Stimulated activated naive B cell treated with anti-CD40 and anti-IgM and Interleukin-4, amounts not matched to agents 10 μg/mL and 1 μg/mL and 100 μg/mL, for 72 hours (primary cell): ENCODE measurements at regions not wholly inside any gene's neighbourhood (a gene's known extent, or its start where the extent isn't known, plus 50 kb on each side); places are given as distances from the start of the nearest gene placed in this dataset.
"Not testable (repeated sequence)": the region's sequence is repeated elsewhere in the genome, so short reads cannot be mapped to it uniquely, and the experiment has no call there.

Experiments used
- ATAC-seq, 2 donors: fragments of 150-1000 bp; cut with Tn5 transposase; replicated peaks; 2 replicates each; pipeline ENCODE4 v1.10.0; 2021; ENCODE audit warnings: moderate library complexity in 1 of 2
- DNase-seq: peaks from one replicate; pipeline ENCODE4 v3.0.0; 2021
- H3K27ac Mint-ChIP-seq: one replicate; pipeline ENCODE4 v1.8.0; 2022; ENCODE audit warnings: mild to moderate bottlenecking, mixed read lengths
- H3K27me3 Mint-ChIP-seq, 2 donors: one replicate each; pipeline ENCODE4 v1.8.0; 2022; ENCODE audit warnings: mixed read lengths in 2 of 2
- H3K36me3 Mint-ChIP-seq, 2 donors: one replicate each; pipeline ENCODE4 v1.8.0; 2022; ENCODE audit warnings: mixed read lengths in 2 of 2, mild to moderate bottlenecking in 1 of 2
- H3K4me1 Mint-ChIP-seq, 2 donors: one replicate each; pipeline ENCODE4 v1.8.0; 2022; ENCODE audit warnings: mixed read lengths in 2 of 2, mild to moderate bottlenecking in 1 of 2
- H3K4me3 Mint-ChIP-seq, 2 donors: one replicate each; pipeline ENCODE4 v1.8.0; 2022; ENCODE audit warnings: mild to moderate bottlenecking in 2 of 2, mixed read lengths in 2 of 2, moderate library complexity in 1 of 2
- H3K9me3 Mint-ChIP-seq, 2 donors: one replicate each; pipeline ENCODE4 v1.8.0; 2022; ENCODE audit warnings: mixed read lengths in 2 of 2, mild to moderate bottlenecking in 1 of 2

- Mint-ChIP-seq H3K27ac (no peak overlapping the region), H3K4me3 (no peak overlapping the region), H3K4me1 (no peaks in the 10 kb centered on the region), H3K27me3 (no peaks in the 10 kb centered on the region), H3K36me3 (no peaks in the 10 kb centered on the region), H3K9me3 (peaks cover 0 to 2% of the 10 kb centered on the region in 2 donors)
- no peak for ATAC-seq
- DNase-seq: no peak
Observed at GRCh38 chr6:78526432-78526831, 340.9 kb upstream of the IRAK1BP1 start.

GRCh38 chr6:78528926-78529325 is 338.4 kb upstream of the IRAK1BP1 start:
- H3K27ac Mint-ChIP-seq: no peak overlapping the region
- no peaks in the 10 kb centered on the region for H3K4me1 Mint-ChIP-seq
- H3K27me3 Mint-ChIP-seq: no peaks in the 10 kb centered on the region
- DNase-seq (no peak), ATAC-seq (no peak)
- H3K36me3 Mint-ChIP-seq: no peaks in the 10 kb centered on the region
- no peak overlapping the region for H3K4me3 Mint-ChIP-seq
- H3K9me3 Mint-ChIP-seq: peaks cover 0 to 2% of the 10 kb centered on the region in 2 donors

GRCh38 chr6:78530208-78530607 is 337.1 kb upstream of the IRAK1BP1 start:
- no peak overlapping the region for H3K27ac Mint-ChIP-seq
- DNase-seq (no peak), ATAC-seq (no peak)
- no peaks in the 10 kb centered on the region for H3K27me3 Mint-ChIP-seq
- no peaks in the 10 kb centered on the region for H3K4me1 Mint-ChIP-seq
- peaks cover 0 to 6% of the 10 kb centered on the region in 2 donors for H3K9me3 Mint-ChIP-seq
- H3K36me3 Mint-ChIP-seq: no peaks in the 10 kb centered on the region
- no peak overlapping the region for H3K4me3 Mint-ChIP-seq

GRCh38 chr6:78533426-78533825 is 333.9 kb upstream of the IRAK1BP1 start:
- Mint-ChIP-seq H3K27me3 (no peaks in the 10 kb centered on the region), H3K36me3 (no peaks in the 10 kb centered on the region), H3K4me3 (no peak overlapping the region), H3K4me1 (no peaks in the 10 kb centered on the region), H3K9me3 (peaks cover 0 to 8% of the 10 kb centered on the region in 2 donors), H3K27ac (no peak overlapping the region)
- ATAC-seq (no peak), DNase-seq (no peak)

- H3K9me3 Mint-ChIP-seq: peaks cover 0 to 8% of the 10 kb centered on the region in 2 donors
- DNase-seq: no peak
- no peaks in the 10 kb centered on the region for H3K4me1 Mint-ChIP-seq
- no peak overlapping the region for H3K4me3 Mint-ChIP-seq
- no peaks in the 10 kb centered on the region for H3K27me3 Mint-ChIP-seq
- no peaks in the 10 kb centered on the region for H3K36me3 Mint-ChIP-seq
- H3K27ac Mint-ChIP-seq: no peak overlapping the region
- ATAC-seq: no peak
Observed at GRCh38 chr6:78533876-78534275, 333.5 kb upstream of the IRAK1BP1 start.

- no peaks in the 10 kb centered on the region for H3K27me3 Mint-ChIP-seq
- no peaks in the 10 kb centered on the region for H3K4me1 Mint-ChIP-seq
- peaks cover 3 to 6% of the 10 kb centered on the region in 2 donors for H3K9me3 Mint-ChIP-seq
- DNase-seq (no peak), ATAC-seq (no peak)
- no peak overlapping the region for H3K27ac Mint-ChIP-seq
- H3K4me3 Mint-ChIP-seq: no peak overlapping the region
- H3K36me3 Mint-ChIP-seq: no peaks in the 10 kb centered on the region
Observed at GRCh38 chr6:78538002-78538401, 329.3 kb upstream of the IRAK1BP1 start.

GRCh38 chr6:78547636-78548035 is 319.7 kb upstream of the IRAK1BP1 start:
- not testable (repeated sequence) for H3K9me3 Mint-ChIP-seq, H3K4me3 Mint-ChIP-seq, ATAC-seq, H3K4me1 Mint-ChIP-seq, H3K27me3 Mint-ChIP-seq, DNase-seq, H3K36me3 Mint-ChIP-seq, H3K27ac Mint-ChIP-seq

- no peaks in the 10 kb centered on the region for H3K36me3 Mint-ChIP-seq
- DNase-seq (no peak), ATAC-seq (no peak)
- H3K27ac Mint-ChIP-seq: no peak overlapping the region
- no peaks in the 10 kb centered on the region for H3K27me3 Mint-ChIP-seq
- peaks cover 18 to 20% of the 10 kb centered on the region in 2 donors for H3K9me3 Mint-ChIP-seq
- no peaks in the 10 kb centered on the region for H3K4me1 Mint-ChIP-seq
- H3K4me3 Mint-ChIP-seq: no peak overlapping the region
Observed at GRCh38 chr6:78551361-78551760, 316.0 kb upstream of the IRAK1BP1 start.

GRCh38 chr6:78552435-78552834 is 314.9 kb upstream of the IRAK1BP1 start:
- Mint-ChIP-seq H3K4me3 (no peak overlapping the region), H3K27me3 (no peaks in the 10 kb centered on the region), H3K9me3 (peaks cover 23 to 24% of the 10 kb centered on the region in 2 donors), H3K4me1 (no peaks in the 10 kb centered on the region), H3K27ac (no peak overlapping the region), H3K36me3 (no peaks in the 10 kb centered on the region)
- ATAC-seq (no peak), DNase-seq (no peak)

- DNase-seq: no peak
- Mint-ChIP-seq H3K27ac (no peak overlapping the region), H3K9me3 (peaks cover 23 to 24% of the 10 kb centered on the region in 2 donors), H3K4me3 (no peak overlapping the region), H3K4me1 (no peaks in the 10 kb centered on the region), H3K36me3 (no peaks in the 10 kb centered on the region), H3K27me3 (no peaks in the 10 kb centered on the region)
- no peak for ATAC-seq
Observed at GRCh38 chr6:78554341-78554740, 313.0 kb upstream of the IRAK1BP1 start.

- Mint-ChIP-seq H3K4me1 (no peaks in the 10 kb centered on the region), H3K36me3 (no peaks in the 10 kb centered on the region), H3K27ac (no peak overlapping the region), H3K27me3 (no peaks in the 10 kb centered on the region), H3K4me3 (no peak overlapping the region), H3K9me3 (peaks cover 15 to 19% of the 10 kb centered on the region in 2 donors)
- no peak for DNase-seq
- ATAC-seq: no peak
Observed at GRCh38 chr6:78559056-78559455, 308.3 kb upstream of the IRAK1BP1 start.

- no peaks in the 10 kb centered on the region for H3K4me1 Mint-ChIP-seq
- no peak overlapping the region for H3K4me3 Mint-ChIP-seq
- peaks cover 5 to 10% of the 10 kb centered on the region in 2 donors for H3K9me3 Mint-ChIP-seq
- DNase-seq: no peak
- no peak overlapping the region for H3K27ac Mint-ChIP-seq
- no peaks in the 10 kb centered on the region for H3K27me3 Mint-ChIP-seq
- ATAC-seq: no peak
- H3K36me3 Mint-ChIP-seq: no peaks in the 10 kb centered on the region
Observed at GRCh38 chr6:78561015-78561414, 306.3 kb upstream of the IRAK1BP1 start.

- H3K9me3 Mint-ChIP-seq: peaks cover 14 to 16% of the 10 kb centered on the region in 2 donors
- H3K4me3 Mint-ChIP-seq: no peak overlapping the region
- H3K4me1 Mint-ChIP-seq: no peaks in the 10 kb centered on the region
- DNase-seq (no peak), ATAC-seq (no peak)
- no peaks in the 10 kb centered on the region for H3K27me3 Mint-ChIP-seq
- H3K36me3 Mint-ChIP-seq: no peaks in the 10 kb centered on the region
- no peak overlapping the region for H3K27ac Mint-ChIP-seq
Observed at GRCh38 chr6:78565997-78566396, 301.4 kb upstream of the IRAK1BP1 start.

- H3K36me3 Mint-ChIP-seq: no peaks in the 10 kb centered on the region
- no peaks in the 10 kb centered on the region for H3K4me1 Mint-ChIP-seq
- DNase-seq (no peak), ATAC-seq (no peak)
- peaks cover 20 to 27% of the 10 kb centered on the region in 2 donors for H3K9me3 Mint-ChIP-seq
- no peak overlapping the region for H3K4me3 Mint-ChIP-seq
- H3K27ac Mint-ChIP-seq: no peak overlapping the region
- no peaks in the 10 kb centered on the region for H3K27me3 Mint-ChIP-seq
Observed at GRCh38 chr6:78570044-78570443, 297.3 kb upstream of the IRAK1BP1 start.

GRCh38 chr6:78577585-78577984 is 289.8 kb upstream of the IRAK1BP1 start:
- Mint-ChIP-seq H3K9me3 (peaks cover 4 to 5% of the 10 kb centered on the region in 2 donors), H3K27me3 (no peaks in the 10 kb centered on the region), H3K4me3 (no peak overlapping the region), H3K27ac (no peak overlapping the region), H3K36me3 (no peaks in the 10 kb centered on the region), H3K4me1 (no peaks in the 10 kb centered on the region)
- no peak for ATAC-seq
- DNase-seq: no peak

- Mint-ChIP-seq H3K4me1 (no peaks in the 10 kb centered on the region), H3K27me3 (no peaks in the 10 kb centered on the region), H3K9me3 (peaks cover 0 to 1% of the 10 kb centered on the region in 2 donors), H3K4me3 (no peak overlapping the region), H3K36me3 (no peaks in the 10 kb centered on the region), H3K27ac (no peak overlapping the region)
- ATAC-seq (no peak), DNase-seq (no peak)
Observed at GRCh38 chr6:78578430-78578829, 288.9 kb upstream of the IRAK1BP1 start.
